H54 (cell line): ENCODE measurements at regions not wholly inside any gene's neighbourhood (a gene's known extent, or its start where the extent isn't known, plus 50 kb on each side); places are given as distances from the start of the nearest gene placed in this dataset.

Experiments used
- DNase-seq: peaks from one replicate; pipeline ENCODE4 v3.0.0; 2011; ENCODE audit warnings: low spot score, mixed read lengths; ENCODE audit not compliant: insufficient read length
- FAIRE-seq: peaks from 3 replicates; lab custom pipeline; 2011; peaks lifted over from hg19 to GRCh38; lab: Jason Lieb, UNC
- POLR2A ChIP-seq: IDR thresholded peaks from 2 replicates; pipeline ENCODE4 v1.6.1; 2011; ENCODE audit warnings: low read depth, mild to moderate bottlenecking, low read length

GRCh38 chr3:59273976-59274375 lies 224.2 kb upstream of the CFAP20DC start:
- FAIRE-seq (no peak), DNase-seq (no peak)
- no peak for TF ChIP-seq POLR2A

GRCh38 chr3:59271971-59272370 lies 222.1 kb upstream of the CFAP20DC start:
- FAIRE-seq (no peak), DNase-seq (no peak)
- no peak for TF ChIP-seq POLR2A

GRCh38 chr3:59270921-59271320 lies 221.1 kb upstream of the CFAP20DC start:
- no peak for FAIRE-seq
- DNase-seq: no peak
- TF ChIP-seq POLR2A: no peak

- FAIRE-seq (no peak), DNase-seq (no peak)
- TF ChIP-seq POLR2A: no peak
Measured at GRCh38 chr3:59270209-59270608, 220.4 kb upstream of the CFAP20DC start.

- DNase-seq (no peak), FAIRE-seq (no peak)
- TF ChIP-seq POLR2A: no peak
Measured at GRCh38 chr3:59268170-59268569, 218.3 kb upstream of the CFAP20DC start.

GRCh38 chr3:59267021-59267420 lies 217.2 kb upstream of the CFAP20DC start:
- TF ChIP-seq POLR2A: no peak
- FAIRE-seq (no peak), DNase-seq (no peak)

- FAIRE-seq: no peak
- no peak for DNase-seq
Measured at GRCh38 chr3:59266551-59266950, 216.7 kb upstream of the CFAP20DC start.

GRCh38 chr3:59265566-59265965 lies 215.7 kb upstream of the CFAP20DC start:
- FAIRE-seq: no peak
- TF ChIP-seq POLR2A: no peak
- DNase-seq: no peak

More at GRCh38 chr3:59266551-59266950, 216.7 kb upstream of the CFAP20DC start:
- TF ChIP-seq POLR2A: no peak

GRCh38 chr3:59264366-59264765 lies 214.5 kb upstream of the CFAP20DC start:
- FAIRE-seq (no peak), DNase-seq (no peak)
- no peak for TF ChIP-seq POLR2A

- FAIRE-seq (no peak), DNase-seq (no peak)
- no peak for TF ChIP-seq POLR2A
Measured at GRCh38 chr3:59263152-59263551, 213.3 kb upstream of the CFAP20DC start.

- no peak for TF ChIP-seq POLR2A
- no peak for FAIRE-seq
Measured at GRCh38 chr3:59262076-59262498, 212.3 kb upstream of the CFAP20DC start.

GRCh38 chr3:59261009-59261408 lies 211.2 kb upstream of the CFAP20DC start:
- TF ChIP-seq POLR2A: no peak
- no peak for DNase-seq
- no peak for FAIRE-seq

More at GRCh38 chr3:59262076-59262498, 212.3 kb upstream of the CFAP20DC start:
- no peak for DNase-seq

GRCh38 chr3:59258550-59259260 lies 208.9 kb upstream of the CFAP20DC start:
- FAIRE-seq: no peak
- TF ChIP-seq POLR2A: no peak
- no peak for DNase-seq

- FAIRE-seq (no peak), DNase-seq (no peak)
- TF ChIP-seq POLR2A: no peak
Measured at GRCh38 chr3:59257506-59257905, 207.7 kb upstream of the CFAP20DC start.

- FAIRE-seq (no peak), DNase-seq (no peak)
- TF ChIP-seq POLR2A: no peak
Measured at GRCh38 chr3:59256230-59256629, 206.4 kb upstream of the CFAP20DC start.
